AG08395 (cell line): ENCODE measurements at regions not wholly inside any gene's neighbourhood (a gene's known extent, or its start where the extent isn't known, plus 50 kb on each side); places are given as distances from the start of the nearest gene placed in this dataset.

Source experiments
- DNase-seq: peaks from one replicate; pipeline ENCODE4 v3.0.0; 2012; ENCODE audit warnings: mixed read lengths, low spot score

DNA sequence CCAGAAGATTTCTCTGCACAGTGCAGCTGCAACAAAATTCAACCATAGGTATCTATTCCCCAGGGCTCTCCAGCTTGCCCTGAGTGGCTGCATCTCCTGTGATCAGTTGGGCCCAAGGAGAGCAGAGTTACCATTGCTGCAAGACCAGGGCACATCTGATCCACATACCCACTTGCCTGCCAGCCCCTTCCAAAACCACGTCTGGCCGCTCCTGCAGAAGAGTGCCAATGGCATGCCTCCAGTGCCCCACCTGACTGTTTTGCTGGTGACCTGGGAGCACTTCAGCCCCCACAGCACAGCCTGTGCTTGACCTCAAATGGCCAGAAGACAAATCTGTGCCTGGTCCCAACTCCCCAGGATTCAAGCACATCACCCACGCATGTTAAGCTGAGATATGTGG is 526.1 kb upstream of the GBE1 start:
- DNase-seq = no peak

DNA sequence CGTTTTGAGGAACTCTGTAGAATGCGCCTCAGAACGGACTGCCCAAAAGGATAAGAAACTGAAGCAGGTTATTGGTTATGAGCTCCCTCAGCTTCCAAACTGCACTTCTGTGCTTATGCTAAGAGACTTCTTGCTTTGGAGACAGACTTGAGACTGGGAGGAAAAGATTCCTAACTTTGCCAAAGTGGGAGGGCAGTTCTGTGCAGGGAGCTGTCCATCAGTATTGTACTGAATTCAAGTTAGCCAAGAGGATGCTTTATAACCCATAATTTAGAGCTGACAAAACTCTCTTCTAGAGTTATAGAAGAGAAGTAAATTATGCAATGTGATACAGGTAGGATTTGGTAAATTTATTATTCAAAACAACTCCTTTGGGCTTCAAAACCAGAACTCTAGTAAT is 519.8 kb upstream of the GBE1 start:
- DNase-seq = no peak

DNA sequence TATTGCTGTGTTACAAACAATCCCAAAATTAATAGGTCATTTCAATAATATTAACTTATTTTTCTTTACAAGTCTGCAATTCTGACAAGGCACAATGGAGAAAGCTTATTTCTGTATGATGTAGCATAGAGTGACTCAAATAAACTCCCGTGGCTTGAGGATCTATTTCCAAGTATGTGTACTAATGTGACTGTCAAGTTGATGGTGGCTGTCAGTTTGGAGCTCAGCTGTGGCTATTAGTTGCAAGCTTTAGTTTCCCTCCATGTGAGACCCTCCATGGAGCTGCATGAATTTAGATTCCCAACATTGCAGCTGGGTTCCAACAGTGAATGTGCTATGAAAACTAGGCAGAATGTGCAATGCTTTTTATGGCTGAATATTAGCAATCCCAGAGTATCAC is 515.5 kb upstream of the GBE1 start:
- no peak for DNase-seq

DNA sequence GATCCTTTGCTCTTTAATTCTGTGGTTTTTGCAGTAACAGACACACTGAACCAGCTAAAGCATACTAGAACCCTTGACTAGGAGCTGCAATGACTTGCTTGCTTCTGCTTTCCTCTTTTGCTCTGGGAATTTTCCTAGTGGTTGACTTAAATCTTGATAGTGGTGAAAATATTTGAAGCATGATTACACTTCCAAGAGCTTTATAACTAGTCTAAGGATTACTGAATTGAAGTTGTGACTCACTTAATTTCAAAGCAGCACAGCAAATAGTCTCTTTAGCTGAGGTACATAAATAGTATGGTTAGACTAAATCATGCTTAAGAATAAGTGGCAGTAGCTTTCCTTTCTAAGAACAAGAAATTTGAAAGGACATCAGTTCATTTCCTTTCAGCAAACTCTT is 513.5 kb upstream of the GBE1 start:
- no peak for DNase-seq

DNA sequence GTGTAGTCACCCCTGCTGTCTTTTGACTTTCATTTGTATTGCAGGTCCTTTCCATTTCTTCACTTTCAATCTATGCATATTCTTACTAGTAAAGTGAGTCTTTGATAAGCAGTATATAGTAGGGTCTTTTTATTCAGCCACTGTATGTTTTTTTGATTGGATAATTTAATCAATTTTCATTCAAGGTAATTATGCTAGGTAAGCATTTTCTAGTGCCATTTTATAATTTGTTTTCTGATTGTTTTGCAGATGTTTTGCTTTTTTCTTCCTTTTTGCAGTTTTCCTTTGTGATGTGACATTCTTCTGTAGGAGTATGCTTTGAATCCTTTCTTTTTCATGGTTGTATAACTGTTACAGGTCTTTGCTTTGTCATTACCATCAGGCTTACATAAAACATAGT is 504.3 kb upstream of the GBE1 start:
- DNase-seq = no peak

DNA sequence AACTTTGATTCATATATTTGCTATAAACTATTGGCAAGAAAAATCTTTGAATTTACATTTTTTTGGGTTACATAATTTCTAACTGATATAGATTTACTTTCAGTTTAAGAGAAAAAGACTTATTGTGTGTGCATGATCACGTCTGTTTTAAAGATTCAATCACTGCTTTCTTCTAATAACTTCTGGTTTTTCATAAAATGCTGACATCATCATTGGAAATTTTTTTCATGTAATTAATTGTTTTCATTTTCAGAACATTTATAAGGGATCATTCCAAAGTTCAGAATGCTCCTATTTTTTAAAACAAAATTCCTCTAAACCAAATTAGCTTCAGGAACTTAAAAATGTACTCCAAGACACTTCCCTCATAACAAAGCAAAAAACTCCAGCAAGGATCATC is 500.7 kb upstream of the GBE1 start:
- no peak for DNase-seq

DNA sequence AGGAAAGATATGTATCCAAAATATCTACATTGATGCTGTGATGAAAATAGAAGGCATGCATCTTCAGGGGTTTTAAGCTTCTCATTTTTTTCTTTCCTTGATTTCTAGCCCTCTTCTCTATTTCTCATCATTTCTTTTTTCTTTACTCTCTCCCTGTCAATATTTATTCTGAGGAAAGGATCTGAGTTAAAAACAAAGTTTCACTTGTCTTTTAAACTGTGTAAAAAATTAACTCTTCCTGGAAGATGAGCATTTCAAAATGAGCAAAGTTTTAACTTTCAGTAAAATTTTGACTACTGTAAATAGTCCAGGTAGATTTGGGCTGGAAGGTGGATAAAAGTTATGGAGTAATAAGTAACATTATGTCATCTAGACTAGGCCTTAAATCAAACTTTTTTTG is 500.2 kb upstream of the GBE1 start:
- DNase-seq = no peak

DNA sequence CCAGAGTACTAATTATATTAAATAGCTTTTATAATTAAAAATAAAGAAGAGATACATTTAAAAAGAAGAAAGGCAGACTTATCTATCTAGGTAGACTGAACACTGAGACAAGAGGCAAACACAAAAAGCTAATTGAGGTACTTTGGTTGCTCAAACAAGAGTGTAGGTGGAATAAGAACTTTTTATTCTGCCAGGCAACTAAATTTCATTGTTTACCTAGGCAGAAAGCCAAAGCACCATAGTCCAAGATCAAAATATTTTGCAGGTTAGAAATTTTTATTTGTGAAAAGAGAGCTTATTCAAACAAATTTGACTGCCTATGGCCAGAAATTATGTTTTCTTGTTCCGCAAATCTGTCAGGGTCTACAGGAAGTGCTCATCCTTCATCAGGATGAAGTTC is 499.6 kb upstream of the GBE1 start:
- DNase-seq = no peak

DNA sequence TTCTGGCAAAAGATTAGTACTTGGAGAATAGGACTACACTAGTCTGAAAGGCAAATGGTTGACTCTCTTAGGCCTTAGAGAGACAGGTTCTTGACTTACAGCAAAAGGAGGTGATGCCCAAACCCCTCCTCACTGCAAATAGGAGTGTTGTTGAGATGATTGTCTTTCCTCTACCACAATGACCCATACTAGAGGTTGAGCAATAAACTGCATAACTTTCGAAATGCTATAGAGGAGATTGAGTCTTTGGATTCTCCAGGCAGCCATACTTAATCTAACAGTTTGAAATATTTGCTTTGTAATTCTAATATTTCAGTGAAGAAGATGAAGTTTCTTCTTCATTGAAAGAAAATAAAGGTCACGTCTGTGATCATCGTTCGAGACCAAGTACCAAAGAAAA is 498.5 kb upstream of the GBE1 start:
- DNase-seq = no peak

DNA sequence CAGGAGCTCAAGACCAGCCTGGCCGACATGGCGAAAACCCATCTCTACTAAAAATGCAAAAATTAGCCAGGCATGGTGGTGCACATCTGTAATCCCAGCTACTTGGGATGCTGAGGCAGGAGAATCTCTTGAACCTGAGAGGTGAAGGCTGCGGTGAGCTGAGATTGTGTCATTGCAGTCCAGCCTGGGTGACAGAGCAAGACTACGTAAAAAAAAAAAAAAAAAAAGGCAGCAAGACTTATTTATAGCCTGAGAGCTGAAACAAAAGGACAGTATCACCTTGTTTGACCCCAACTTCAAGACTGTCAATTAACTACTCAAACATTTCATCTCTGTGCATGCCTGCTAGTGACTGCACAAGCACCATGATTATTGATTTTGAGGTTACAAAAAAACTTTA is 478.9 kb upstream of the GBE1 start:
- no peak for DNase-seq

DNA sequence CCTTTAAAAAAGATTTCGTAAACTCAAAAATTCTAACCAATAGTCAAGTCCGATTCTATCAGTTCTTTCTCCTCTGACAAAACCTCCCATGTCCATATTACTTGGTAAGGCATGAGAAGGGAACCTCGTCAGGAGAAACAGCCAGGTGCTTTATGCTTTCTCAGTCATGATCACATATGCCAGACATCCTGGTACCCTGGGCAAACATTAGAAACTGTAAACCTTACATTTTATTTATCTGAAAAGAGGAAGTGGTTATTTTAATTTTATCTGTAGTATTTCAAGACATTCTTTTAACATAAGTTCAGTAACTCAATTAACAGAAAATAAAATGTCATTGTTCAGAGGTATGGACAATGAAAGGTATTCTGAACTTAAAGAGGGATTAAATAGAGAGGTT is 474.8 kb upstream of the GBE1 start:
- DNase-seq = no peak

DNA sequence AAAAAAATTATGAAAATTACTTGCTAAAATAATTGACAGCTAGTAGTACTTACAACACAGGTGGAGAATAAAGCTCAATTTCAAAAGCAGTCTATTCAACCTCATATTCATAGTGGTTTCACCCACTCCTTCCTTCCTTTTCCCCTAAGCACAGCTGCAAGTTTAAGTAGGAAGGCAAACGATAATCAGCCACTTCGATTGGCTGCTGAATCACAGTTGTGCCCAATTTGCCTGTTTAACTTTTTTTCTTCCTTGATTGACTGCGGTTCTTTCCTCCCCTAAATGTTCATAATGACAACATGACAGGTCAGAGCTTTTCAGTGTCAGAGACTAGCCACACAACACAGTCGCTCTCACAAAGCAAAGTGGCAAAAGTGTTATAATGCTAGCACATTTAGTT is 468.0 kb upstream of the GBE1 start:
- DNase-seq = no peak

DNA sequence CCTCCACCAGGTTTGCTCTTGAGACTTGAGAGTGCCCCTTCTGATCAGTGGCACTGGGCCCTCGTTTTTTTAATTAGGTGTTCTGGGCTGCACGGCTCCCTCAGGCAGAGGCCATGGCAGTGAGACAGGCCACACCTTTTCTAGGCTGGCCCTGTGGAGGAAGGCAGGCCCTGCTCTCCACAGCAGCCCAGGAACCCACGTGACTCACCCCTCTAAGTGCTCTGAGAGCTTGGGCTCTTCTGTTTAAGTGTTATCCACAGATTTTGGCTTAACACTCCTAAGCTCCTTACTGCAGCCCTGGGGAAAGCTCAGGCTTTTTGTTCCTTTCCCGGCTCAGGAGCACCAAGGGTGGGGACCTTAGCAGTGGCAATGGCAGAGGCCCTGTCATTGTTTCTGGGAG is 463.2 kb upstream of the GBE1 start:
- DNase-seq = no peak

DNA sequence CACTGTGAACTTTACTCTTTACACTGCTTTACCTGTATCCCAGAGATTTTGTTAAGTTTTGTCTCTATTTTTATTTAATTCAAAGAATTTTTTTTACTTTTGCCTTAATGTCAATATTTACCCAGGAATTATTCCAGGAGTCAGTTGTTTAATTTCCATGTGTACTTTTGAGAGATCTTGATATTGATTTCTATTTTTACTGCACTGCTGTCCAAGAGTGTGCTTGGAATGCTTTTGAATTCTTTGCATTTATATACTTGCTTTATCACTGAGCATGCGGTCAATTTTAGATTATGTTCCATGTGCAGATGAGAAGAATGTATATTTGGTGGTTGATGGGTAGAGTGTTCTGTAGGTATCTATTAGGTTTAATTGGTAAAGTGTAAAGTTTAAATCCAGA is 461.0 kb upstream of the GBE1 start:
- DNase-seq = no peak

DNA sequence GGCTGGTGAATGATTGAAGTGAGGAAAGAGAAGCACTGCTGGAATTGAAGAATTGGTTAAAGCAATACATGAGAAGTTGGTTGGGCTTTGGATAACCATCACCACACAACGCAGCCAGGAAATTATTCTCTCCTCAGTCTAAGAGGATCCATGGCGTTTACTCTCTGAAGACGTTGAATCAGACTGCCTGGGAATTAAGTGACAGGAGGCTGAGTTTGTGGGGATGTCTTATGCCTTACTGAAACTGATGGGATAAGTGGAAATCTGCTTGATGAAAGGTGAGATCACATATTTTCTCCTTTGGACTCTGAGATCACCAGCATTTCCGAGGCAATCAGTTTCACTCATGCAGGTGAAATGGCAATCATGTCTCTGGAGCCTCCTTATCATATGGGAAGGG is 456.1 kb upstream of the GBE1 start:
- DNase-seq = no peak

DNA sequence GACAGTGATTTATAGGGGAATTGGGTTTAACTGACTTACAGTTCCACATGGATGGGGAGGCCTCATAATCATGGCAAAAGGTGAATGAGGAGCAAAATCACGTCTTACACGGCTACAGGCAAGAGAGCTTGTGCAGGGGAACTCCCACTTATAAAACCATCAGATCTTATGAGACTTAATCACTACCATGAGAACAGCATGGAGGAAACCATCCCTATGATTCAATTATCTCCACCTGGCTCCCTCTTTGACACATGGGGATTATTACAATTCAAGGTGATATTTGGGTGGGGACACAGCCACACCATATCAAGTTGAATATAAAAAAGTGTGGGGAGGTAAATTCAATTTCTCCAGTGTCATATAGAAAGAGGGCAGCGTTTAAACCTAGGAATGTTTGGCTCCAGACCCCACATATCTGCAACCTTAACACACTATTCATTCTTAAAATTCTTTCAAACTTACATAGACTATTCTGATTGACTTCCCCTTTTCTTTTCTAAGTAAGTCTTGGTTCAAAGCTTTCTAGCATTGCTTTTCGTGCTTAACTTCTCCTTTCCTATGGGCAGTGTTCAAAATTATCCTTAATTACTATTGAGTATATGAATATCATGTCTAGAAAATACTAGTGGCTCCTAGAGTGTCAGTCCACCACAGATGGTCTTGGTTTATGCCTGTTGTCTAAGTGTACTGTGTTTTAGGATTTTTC is 446.7 kb upstream of the GBE1 start:
- DNase-seq = no peak

DNA sequence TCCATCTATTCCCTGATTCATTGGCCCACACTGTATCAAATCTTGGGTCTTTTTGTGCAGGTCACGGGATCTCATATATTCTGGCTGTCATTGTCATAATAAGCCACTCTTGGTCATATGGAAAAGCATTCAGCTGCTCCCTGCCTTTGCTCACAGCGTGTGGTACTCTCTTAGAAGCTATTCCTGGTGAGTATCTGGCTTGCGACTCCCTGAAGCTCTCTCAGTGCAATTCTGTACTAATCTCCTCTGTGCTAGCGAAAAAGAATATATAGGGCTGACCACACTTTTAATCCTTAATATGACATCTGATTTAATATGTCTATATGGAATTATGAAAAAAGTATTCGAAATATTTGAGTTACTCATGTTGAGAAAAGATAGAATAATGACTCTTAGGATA is 440.8 kb upstream of the GBE1 start:
- no peak for DNase-seq

DNA sequence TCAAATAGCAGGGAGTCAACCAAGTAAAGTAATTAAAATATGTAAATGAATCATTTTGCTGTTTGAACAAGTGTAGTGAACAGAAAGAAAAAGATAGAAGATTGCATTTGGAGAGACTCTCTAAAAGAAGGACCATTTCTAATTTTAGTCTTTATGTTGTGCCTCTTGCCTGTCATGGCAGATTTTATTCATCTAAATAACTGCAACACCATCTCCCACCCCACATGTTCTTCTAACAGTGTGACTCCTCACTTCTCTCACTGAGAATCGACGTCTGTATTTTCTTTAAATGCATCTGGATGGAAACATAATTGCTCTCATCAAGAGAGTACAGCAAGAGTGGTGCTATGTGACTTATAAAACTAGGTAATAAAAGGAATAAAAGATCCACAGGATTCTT is 439.9 kb upstream of the GBE1 start:
- no peak for DNase-seq

DNA sequence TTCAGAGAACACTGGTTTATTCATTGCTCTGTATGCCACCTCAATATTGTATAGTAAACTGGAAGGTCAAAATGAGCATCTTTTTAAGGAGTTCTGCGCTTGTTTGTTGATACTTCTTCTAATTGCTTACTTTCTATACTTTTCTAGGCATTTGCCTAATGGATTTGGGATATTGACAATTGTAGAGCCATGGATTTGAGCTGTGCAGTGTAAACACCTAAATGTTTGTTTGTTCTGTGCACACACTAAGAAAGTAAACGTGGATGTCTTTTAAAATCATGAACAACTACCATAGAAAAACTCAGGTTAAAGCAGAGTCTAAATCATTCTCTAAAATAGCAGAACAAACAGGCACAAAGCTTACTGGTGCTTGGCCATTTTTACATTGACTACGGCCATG is 436.6 kb upstream of the GBE1 start:
- DNase-seq = no peak

DNA sequence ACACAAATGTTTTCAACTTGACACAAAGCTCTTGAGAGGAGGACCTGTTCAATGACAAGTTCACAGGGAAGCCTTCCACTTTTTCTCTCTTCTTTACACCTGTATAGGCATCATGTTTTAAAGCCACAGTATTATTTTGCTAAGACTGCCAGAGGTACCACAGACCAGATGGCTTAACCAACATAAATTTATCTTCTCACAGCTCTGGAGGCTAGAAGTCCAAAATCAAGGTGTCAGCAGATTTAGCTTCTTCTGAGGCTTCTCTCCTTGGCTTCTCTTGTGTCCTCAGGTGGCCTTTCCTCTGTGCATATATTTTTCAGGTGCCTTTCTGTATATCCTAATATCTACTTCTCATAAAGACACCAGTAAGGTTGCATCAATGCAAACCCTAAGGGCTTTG is 435.2 kb upstream of the GBE1 start:
- no peak for DNase-seq

DNA sequence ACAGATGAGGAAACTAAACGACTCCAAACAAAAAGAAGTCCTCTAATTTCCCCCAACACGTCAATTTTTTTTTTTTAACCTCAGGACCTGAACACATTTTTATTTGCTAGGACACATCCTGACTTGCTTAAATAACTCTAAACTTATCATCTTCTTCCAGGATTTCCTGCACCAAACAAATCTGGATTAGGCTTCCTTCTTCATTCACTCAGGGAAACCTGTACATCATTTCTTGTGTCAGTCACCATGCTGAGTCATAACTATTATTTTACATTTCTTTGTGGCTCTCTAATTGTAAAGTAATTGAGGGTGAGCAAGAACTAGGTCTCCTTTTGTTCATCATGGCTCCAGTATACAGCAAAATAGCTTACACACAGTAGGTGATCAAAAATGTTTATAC is 433.4 kb upstream of the GBE1 start:
- DNase-seq = no peak

DNA sequence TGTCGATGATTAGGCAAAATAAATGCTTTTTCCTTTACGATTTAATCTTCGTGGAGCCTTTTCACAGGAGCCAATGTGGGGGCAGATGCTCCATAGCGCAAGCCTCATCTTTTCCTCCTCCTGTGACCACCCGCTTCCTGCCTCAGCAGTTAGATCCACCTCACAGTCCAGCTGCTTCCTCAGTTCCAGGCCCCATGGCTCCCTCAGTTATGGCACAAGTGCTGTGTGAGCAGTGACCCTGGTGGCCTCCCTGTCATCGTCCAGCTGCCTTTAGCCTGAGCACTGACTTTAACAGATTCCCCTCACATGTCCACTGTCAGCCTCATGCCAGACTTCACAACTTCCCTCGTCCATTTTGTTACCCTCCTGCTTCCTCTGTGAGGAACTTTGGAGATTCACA is 424.6 kb upstream of the GBE1 start:
- DNase-seq = no peak

DNA sequence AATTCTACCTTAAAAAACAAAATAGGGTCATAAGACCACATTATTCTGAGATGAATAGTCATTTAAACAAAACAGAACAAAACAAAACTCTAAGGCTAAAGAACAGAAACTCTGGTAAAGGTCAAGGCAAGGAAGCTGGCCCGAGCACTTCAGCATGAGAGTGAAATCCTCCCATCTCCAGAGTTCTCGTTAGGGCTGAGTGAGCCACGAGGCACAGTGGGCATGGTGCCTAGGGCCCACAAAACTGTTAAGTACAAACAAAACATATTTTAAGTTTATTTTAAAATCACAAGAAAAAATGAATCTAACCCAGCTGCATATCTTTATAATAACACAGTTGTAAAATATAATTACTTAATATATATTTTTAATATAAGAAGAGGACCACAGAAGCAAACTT is 417.8 kb upstream of the GBE1 start:
- no peak for DNase-seq

DNA sequence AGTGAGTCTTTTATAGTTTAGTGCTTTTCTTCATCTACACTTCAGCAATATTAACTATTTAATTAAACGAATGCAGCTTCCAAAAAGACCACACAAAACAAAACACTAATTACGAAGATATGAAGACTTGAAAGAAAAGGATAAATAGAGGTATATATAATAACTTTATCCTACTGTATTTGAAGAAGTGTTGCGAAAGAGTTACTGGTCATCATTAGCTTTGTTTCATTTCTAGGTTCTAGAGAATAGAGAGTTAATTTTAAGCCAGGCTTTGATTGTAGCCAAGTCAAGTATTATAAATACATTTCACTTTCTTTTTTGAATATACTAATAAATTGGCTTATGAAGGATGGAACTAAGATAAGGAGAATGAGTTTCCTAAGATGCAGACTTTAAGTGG is 416.8 kb upstream of the GBE1 start:
- no peak for DNase-seq

DNA sequence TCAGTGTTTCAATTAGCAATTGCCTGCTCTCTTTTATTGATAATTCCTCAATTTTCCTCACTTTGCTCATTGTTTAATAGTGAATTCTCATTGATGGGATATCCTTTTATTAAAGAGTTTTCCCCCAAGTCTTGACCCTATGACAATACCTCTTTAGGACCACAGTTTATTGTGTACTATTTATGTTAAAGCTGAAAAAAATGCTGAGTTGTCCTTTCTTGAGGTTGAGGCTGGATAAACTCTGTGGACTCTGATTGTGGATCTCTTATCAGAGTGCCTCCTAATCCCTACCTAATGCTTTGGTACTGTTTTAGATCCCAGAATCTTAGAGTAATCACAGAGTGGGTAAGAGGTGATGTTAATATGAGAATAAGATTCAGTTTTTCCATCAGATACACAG is 416.3 kb upstream of the GBE1 start:
- DNase-seq = no peak
